Endothelial cell of umbilical vein (primary cell): ENCODE measurements at regions not wholly inside any gene's neighbourhood (a gene's known extent, or its start where the extent isn't known, plus 50 kb on each side); places are given as distances from the start of the nearest gene placed in this dataset.

Experiments used
- BruUV-seq: library from RNA; stranded (reverse); fragments of 400-500 nt; replicated peaks from 2 replicates; lab custom pipeline; 2021; lab: Mats Ljungman, UMichigan
- CTCF ChIA-PET: fragments of 300-600, 350-600 bp; sonication (Branson Sonifier 250); formaldehyde crosslinking; loops from one replicate; lab custom pipeline; 2021; ENCODE audit warnings: antibody characterized with exemption, inconsistent platforms; lab: Charles Lee
- POLR2A ChIA-PET: fragments of 300-600, 350-600 bp; sonication (Branson Sonifier 250); formaldehyde crosslinking; loops from one replicate; lab custom pipeline; 2021; ENCODE audit warnings: antibody characterized with exemption, inconsistent platforms; lab: Charles Lee
- DNase-seq: peaks from one replicate; pipeline ENCODE4 v3.0.0-alpha.2; 2011; ENCODE audit warnings: low read depth, low spot score
- FAIRE-seq: peaks from 2 replicates; lab custom pipeline; 2011; peaks lifted over from hg19 to GRCh38; lab: Jason Lieb, UNC
- H2AFZ ChIP-seq: 2 replicates; pipeline ENCODE4 v1.6.0; 2012; ENCODE audit warnings: low read depth, low read length, control low read depth, inconsistent platforms
- H3K27ac ChIP-seq: 2 replicates; pipeline ENCODE4 v1.5.1; 2011; ENCODE audit warnings: low read depth, mild to moderate bottlenecking, control low read depth, low read length, moderate library complexity; ENCODE audit not compliant: insufficient read depth
- H3K27me3 ChIP-seq, 2 experiments: 2 replicates each; pipeline versions ENCODE4 v1.6.0 to v1.6.1; 2011; ENCODE audit warnings: low read length in 2 of 2, mixed read lengths in 1 of 2; ENCODE audit not compliant: control insufficient read depth in 2 of 2, insufficient read depth in 2 of 2
- H3K36me3 ChIP-seq, 2 experiments: 2 replicates in 1 of 2; 3 replicates in 1 of 2; pipeline ENCODE4 v1.5.1; 2011; ENCODE audit warnings: low read length in 2 of 2, mild to moderate bottlenecking in 1 of 2, moderate library complexity in 1 of 2; ENCODE audit not compliant: control insufficient read depth in 2 of 2, insufficient read depth in 2 of 2; ENCODE audit errors: extremely low read depth in 1 of 2
- H3K4me1 ChIP-seq: 3 replicates; pipeline ENCODE4 v1.5.1; 2011; ENCODE audit warnings: mild to moderate bottlenecking, low read length; ENCODE audit not compliant: control insufficient read depth, insufficient read depth; ENCODE audit errors: extremely low read depth
- H3K4me2 ChIP-seq: 2 replicates; pipeline ENCODE4 v1.6.1; 2011; ENCODE audit warnings: low read length, control low read depth, mixed read lengths; ENCODE audit not compliant: insufficient read depth
- H3K4me3 ChIP-seq, 3 experiments: fragments of 200-600 bp in 1 of 3; sonication (generic), shearing (Covaris generic) in 1 of 3; replicated peaks in 1 of 3; 2 replicates each; pipeline ENCODE4 v1.5.1; 2011 to 2016; ENCODE audit warnings: control low read depth in 3 of 3, low read length in 3 of 3, mild to moderate bottlenecking in 2 of 3, inconsistent platforms in 1 of 3, low read depth in 1 of 3, moderate library complexity in 1 of 3; ENCODE audit not compliant: insufficient read depth in 1 of 3
- H3K79me2 ChIP-seq: 2 replicates; pipeline ENCODE4 v1.6.0; 2012; ENCODE audit warnings: low read length, inconsistent platforms; ENCODE audit not compliant: control insufficient read depth, insufficient read depth
- H3K9ac ChIP-seq: replicated peaks from 2 replicates; pipeline ENCODE3; 2011; ENCODE audit warnings: low read length, control low read depth; ENCODE audit not compliant: insufficient read depth; ENCODE audit errors: extremely low read depth
- H3K9me1 ChIP-seq: replicated peaks from 3 replicates; pipeline ENCODE4 v1.6.0; 2011; ENCODE audit warnings: mild to moderate bottlenecking, low read length; ENCODE audit not compliant: control insufficient read depth, insufficient read depth; ENCODE audit errors: extremely low read depth
- H3K9me3 ChIP-seq: replicated peaks from 2 replicates; pipeline ENCODE4 v1.5.1; 2012; ENCODE audit warnings: low read length, inconsistent platforms; ENCODE audit not compliant: control insufficient read depth, insufficient read depth
- H4K20me1 ChIP-seq: replicated peaks from 2 replicates; pipeline ENCODE3; 2011; ENCODE audit warnings: mild to moderate bottlenecking, low read length; ENCODE audit not compliant: control insufficient read depth, insufficient read depth; ENCODE audit errors: extremely low read depth
- EZH2 ChIP-seq: IDR thresholded peaks from 2 replicates; pipeline ENCODE4 v1.6.1; 2012; ENCODE audit warnings: borderline replicate concordance, low read depth, mild to moderate bottlenecking, moderate library complexity, low read length, inconsistent platforms; ENCODE audit not compliant: severe bottlenecking
- FOS ChIP-seq: IDR thresholded peaks from 2 replicates; pipeline ENCODE4 v1.6.1; 2011; ENCODE audit warnings: mild to moderate bottlenecking, low read length, moderate library complexity, borderline replicate concordance; ENCODE audit not compliant: insufficient read depth
- GATA2 ChIP-seq: IDR thresholded peaks from 2 replicates; pipeline ENCODE4 v1.7.0; 2011; ENCODE audit warnings: low read depth, mild to moderate bottlenecking, moderate library complexity, mixed read lengths, low read length; ENCODE audit not compliant: insufficient read length, insufficient read depth
- POLR2A ChIP-seq: IDR thresholded peaks from 2 replicates; pipeline ENCODE4 v1.6.1; 2012; ENCODE audit warnings: low read depth, mild to moderate bottlenecking, control low read depth, low read length
- POLR2AphosphoS5 ChIP-seq: IDR thresholded peaks from 2 replicates; pipeline ENCODE4 v1.6.1; 2012; ENCODE audit warnings: low read depth, mild to moderate bottlenecking, control low read depth, low read length, moderate library complexity; ENCODE audit not compliant: insufficient read depth
- dilution Hi-C: fragments of 300-500 bp; cut with MboI; formaldehyde crosslinking; loops from one replicate; pipeline ENCODE4 v1.15.0; 2019; ENCODE audit warnings: low sequenced_read_pairs; ENCODE audit not compliant: extremely low pct_ligation_motif_present
- intact Hi-C: fragments of 100-400 bp; cut with micrococcal nuclease; formaldehyde crosslinking; loops from one replicate; pipeline ENCODE4 v1.10.0; 2022
- TF ChIP-seq, protein P1 (sequence below): IDR thresholded peaks from 2 replicates; pipeline ENCODE4 v1.6.1; 2011; ENCODE audit not compliant: insufficient read depth, insufficient read length
- TF ChIP-seq, protein P2 (sequence below), 2 donors: IDR thresholded peaks; 1 replicate in 1 of 2; 2 replicates in 1 of 2; pipeline ENCODE4 v1.5.1; 2011; ENCODE audit warnings: low read length in 2 of 2, mild to moderate bottlenecking in 2 of 2, moderate library complexity in 2 of 2, control low read depth in 1 of 2, inconsistent platforms in 1 of 2, low read depth in 1 of 2; ENCODE audit not compliant: insufficient read depth in 1 of 2; ENCODE audit errors: extremely low read depth in 1 of 2

DNA sequence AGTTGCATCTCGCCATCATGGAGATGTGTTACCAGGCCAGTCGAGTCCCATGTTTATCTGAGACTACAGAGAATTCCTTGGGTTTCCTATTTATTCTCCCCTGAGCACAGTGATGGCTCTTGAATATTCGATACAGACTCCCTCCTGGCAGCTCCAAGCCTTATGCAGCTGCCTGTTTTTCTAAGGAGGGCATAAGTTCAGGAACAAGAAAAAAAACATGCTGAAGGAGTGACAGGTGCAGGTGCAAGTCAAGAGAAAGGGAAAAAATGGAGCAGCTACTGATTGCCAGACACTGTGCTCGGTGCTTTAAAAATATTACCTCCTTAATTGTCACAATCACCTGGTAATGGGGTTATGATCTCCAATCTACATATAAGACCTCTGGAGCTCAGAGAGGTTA, 177.2 kb upstream of the DPP10 start:
- DNase-seq, result no peak
- Histone ChIP-seq H3K9ac (no peak overlapping the region), H2AFZ (no peak overlapping the region), H3K79me2 (no peaks in the 10 kb centered on the region), H3K27me3 (no peaks in the 10 kb centered on the region), H3K4me1 (no peaks in the 10 kb centered on the region), H3K4me3 (no peak overlapping the region), H3K9me3 (peaks cover 5% of the 10 kb centered on the region), H3K27ac (no peak overlapping the region), H3K4me2 (no peak overlapping the region), H3K36me3 (no peaks in the 10 kb centered on the region), H4K20me1 (no peaks in the 10 kb centered on the region), H3K9me1 (no peaks in the 10 kb centered on the region)
- dilution Hi-C loops, result no loop called here
- intact Hi-C loops, result no loop called here
- TF ChIP-seq POLR2A (no peak), FOS (no peak), GATA2 (no peak), EZH2 (no peak), POLR2AphosphoS5 (no peak)
- TF ChIP-seq, protein P1, sequence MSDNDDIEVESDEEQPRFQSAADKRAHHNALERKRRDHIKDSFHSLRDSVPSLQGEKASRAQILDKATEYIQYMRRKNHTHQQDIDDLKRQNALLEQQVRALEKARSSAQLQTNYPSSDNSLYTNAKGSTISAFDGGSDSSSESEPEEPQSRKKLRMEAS, result no peak
- TF ChIP-seq, protein P2, sequence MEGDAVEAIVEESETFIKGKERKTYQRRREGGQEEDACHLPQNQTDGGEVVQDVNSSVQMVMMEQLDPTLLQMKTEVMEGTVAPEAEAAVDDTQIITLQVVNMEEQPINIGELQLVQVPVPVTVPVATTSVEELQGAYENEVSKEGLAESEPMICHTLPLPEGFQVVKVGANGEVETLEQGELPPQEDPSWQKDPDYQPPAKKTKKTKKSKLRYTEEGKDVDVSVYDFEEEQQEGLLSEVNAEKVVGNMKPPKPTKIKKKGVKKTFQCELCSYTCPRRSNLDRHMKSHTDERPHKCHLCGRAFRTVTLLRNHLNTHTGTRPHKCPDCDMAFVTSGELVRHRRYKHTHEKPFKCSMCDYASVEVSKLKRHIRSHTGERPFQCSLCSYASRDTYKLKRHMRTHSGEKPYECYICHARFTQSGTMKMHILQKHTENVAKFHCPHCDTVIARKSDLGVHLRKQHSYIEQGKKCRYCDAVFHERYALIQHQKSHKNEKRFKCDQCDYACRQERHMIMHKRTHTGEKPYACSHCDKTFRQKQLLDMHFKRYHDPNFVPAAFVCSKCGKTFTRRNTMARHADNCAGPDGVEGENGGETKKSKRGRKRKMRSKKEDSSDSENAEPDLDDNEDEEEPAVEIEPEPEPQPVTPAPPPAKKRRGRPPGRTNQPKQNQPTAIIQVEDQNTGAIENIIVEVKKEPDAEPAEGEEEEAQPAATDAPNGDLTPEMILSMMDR (IDR thresholded peaks at IDR 0.05; ENCODE audit: extremely low read depth in 1 of 2, insufficient read depth in 1 of 2, low read depth in 1 of 2, low read length in 2 of 2), result no peak
- CTCF ChIA-PET, result no interaction called here
- POLR2A ChIA-PET, result no interaction called here
- BruUV-seq, result no TSS peak
- FAIRE-seq, result no peak
